ENCODE measurements at regions not wholly inside any gene's neighbourhood (a gene's known extent, or its start where the extent isn't known, plus 50 kb on each side); places are given as distances from the start of the nearest gene placed in this dataset.

GRCh38 chr14:53553221-53553620, 400.1 kb upstream of the DDHD1 start:
- H3K9ac ChIP-seq (ENCODE audit: low read depth, low read length): no peak overlapping the region
- H3K4me1 ChIP-seq (ENCODE audit: insufficient read depth, low read length): no peaks in the 10 kb centered on the region
- H3K9me3 ChIP-seq (ENCODE audit: insufficient read depth, low read depth, low read length): no peaks in the 10 kb centered on the region
- H3K27ac ChIP-seq (ENCODE audit: low read length): no peak overlapping the region
- no peak overlapping the region for H3K4me3 ChIP-seq (ENCODE audit: low read length)
- no peaks in the 10 kb centered on the region for H3K36me3 ChIP-seq (ENCODE audit: insufficient read depth, low read depth, low read length)
- no peaks in the 10 kb centered on the region for H3K27me3 ChIP-seq (ENCODE audit: insufficient read depth, low read length)

DNA sequence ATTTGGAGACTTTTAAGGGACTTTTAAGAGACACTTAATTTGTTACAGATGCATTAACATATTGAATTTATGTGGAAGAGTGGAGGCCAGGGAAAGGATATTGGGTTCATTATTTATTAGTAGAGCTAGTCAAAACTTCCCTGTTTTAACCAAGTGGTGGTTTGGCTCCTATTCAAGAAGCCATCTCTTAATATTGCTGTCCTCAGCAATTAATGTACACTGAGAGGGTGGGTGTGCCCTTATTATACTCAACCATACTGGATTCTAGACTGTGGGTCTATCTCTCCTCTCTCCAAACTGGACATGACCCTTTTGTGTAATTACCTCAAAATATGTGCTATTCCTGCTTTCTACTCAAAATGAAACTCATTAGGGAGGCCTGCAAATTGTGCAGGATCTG, 398.7 kb upstream of the DDHD1 start:
- no peak overlapping the region for H3K9ac ChIP-seq (ENCODE audit: low read depth, low read length)
- H3K36me3 ChIP-seq (ENCODE audit: insufficient read depth, low read depth, low read length): no peaks in the 10 kb centered on the region
- H3K27ac ChIP-seq (ENCODE audit: low read length): no peak overlapping the region
- H3K4me3 ChIP-seq (ENCODE audit: low read length): no peak overlapping the region
- no peaks in the 10 kb centered on the region for H3K9me3 ChIP-seq (ENCODE audit: insufficient read depth, low read depth, low read length)
- no peaks in the 10 kb centered on the region for H3K27me3 ChIP-seq (ENCODE audit: insufficient read depth, low read length)
- no peaks in the 10 kb centered on the region for H3K4me1 ChIP-seq (ENCODE audit: insufficient read depth, low read length)

DNA sequence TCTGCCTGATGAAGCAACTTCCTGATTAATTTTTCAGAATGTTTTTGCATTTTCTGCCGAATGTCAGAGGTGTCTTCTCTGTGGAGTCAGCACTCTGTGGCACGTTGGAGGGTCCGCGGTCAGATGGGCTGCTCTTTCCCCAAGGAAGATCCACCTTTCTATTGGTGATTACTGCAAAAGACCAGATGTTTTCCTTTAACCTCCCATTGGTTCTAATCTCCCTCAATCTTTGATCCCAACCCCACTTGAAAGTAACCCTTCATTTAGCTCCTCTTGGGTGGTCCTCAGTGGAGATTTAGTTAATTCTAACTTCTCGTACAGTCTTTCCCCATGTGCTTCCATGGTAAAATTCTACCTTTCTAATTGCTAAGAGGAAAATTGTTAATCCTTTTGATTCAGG, 397.7 kb upstream of the DDHD1 start:
- Histone ChIP-seq H3K27ac (ENCODE audit: low read length) (no peak overlapping the region), H3K4me1 (ENCODE audit: insufficient read depth, low read length) (no peaks in the 10 kb centered on the region), H3K9me3 (ENCODE audit: insufficient read depth, low read depth, low read length) (no peaks in the 10 kb centered on the region), H3K36me3 (ENCODE audit: insufficient read depth, low read depth, low read length) (no peaks in the 10 kb centered on the region), H3K27me3 (ENCODE audit: insufficient read depth, low read length) (no peaks in the 10 kb centered on the region), H3K4me3 (ENCODE audit: low read length) (no peak overlapping the region), H3K9ac (ENCODE audit: low read depth, low read length) (no peak overlapping the region)

- H3K9ac ChIP-seq (ENCODE audit: low read depth, low read length): no peak overlapping the region
- no peak overlapping the region for H3K27ac ChIP-seq (ENCODE audit: low read length)
- no peaks in the 10 kb centered on the region for H3K4me1 ChIP-seq (ENCODE audit: insufficient read depth, low read length)
- no peaks in the 10 kb centered on the region for H3K36me3 ChIP-seq (ENCODE audit: insufficient read depth, low read depth, low read length)
- no peaks in the 10 kb centered on the region for H3K27me3 ChIP-seq (ENCODE audit: insufficient read depth, low read length)
- no peaks in the 10 kb centered on the region for H3K9me3 ChIP-seq (ENCODE audit: insufficient read depth, low read depth, low read length)
- H3K4me3 ChIP-seq (ENCODE audit: low read length): no peak overlapping the region
Observed at GRCh38 chr14:53549956-53550355, 396.8 kb upstream of the DDHD1 start.

- H3K36me3 ChIP-seq (ENCODE audit: insufficient read depth, low read depth, low read length): no peaks in the 10 kb centered on the region
- no peaks in the 10 kb centered on the region for H3K9me3 ChIP-seq (ENCODE audit: insufficient read depth, low read depth, low read length)
- H3K27ac ChIP-seq (ENCODE audit: low read length): no peak overlapping the region
- H3K4me3 ChIP-seq (ENCODE audit: low read length): no peak overlapping the region
- no peaks in the 10 kb centered on the region for H3K27me3 ChIP-seq (ENCODE audit: insufficient read depth, low read length)
- no peak overlapping the region for H3K9ac ChIP-seq (ENCODE audit: low read depth, low read length)
- H3K4me1 ChIP-seq (ENCODE audit: insufficient read depth, low read length): no peaks in the 10 kb centered on the region
Observed at GRCh38 chr14:53547593-53547992, 394.5 kb upstream of the DDHD1 start.

- H3K27ac ChIP-seq (ENCODE audit: low read length): no peak overlapping the region
- no peak overlapping the region for H3K9ac ChIP-seq (ENCODE audit: low read depth, low read length)
- H3K27me3 ChIP-seq (ENCODE audit: insufficient read depth, low read length): no peaks in the 10 kb centered on the region
- H3K4me1 ChIP-seq (ENCODE audit: insufficient read depth, low read length): no peaks in the 10 kb centered on the region
- H3K9me3 ChIP-seq (ENCODE audit: insufficient read depth, low read depth, low read length): no peaks in the 10 kb centered on the region
- no peak overlapping the region for H3K4me3 ChIP-seq (ENCODE audit: low read length)
- no peaks in the 10 kb centered on the region for H3K36me3 ChIP-seq (ENCODE audit: insufficient read depth, low read depth, low read length)
Observed at GRCh38 chr14:53545217-53545616, 392.1 kb upstream of the DDHD1 start.

DNA sequence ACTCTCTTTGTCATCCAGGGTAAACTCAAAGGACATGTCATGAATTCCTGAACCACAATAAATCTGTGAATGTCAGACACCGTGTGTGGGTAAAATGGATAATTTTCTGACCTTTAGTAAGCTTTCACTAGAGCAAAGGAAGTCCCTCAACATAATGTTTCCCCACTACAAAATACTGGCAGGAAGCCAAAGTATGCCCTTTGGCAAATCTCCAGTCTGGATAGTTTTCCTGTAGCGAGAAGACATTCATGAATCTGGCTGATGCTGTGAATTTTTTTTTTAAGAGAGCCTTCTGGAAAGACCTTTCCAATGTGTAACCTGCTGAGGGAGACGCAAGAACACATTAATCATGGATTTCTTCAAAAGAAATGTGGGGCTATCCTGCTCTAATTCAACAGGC, 389.6 kb upstream of the DDHD1 start:
- Histone ChIP-seq H3K27me3 (ENCODE audit: insufficient read depth, low read length) (no peaks in the 10 kb centered on the region), H3K4me1 (ENCODE audit: insufficient read depth, low read length) (0 out of 2 replicates have a peak, but pooled peaks cover 5% of the 10 kb centered on the region), H3K36me3 (ENCODE audit: insufficient read depth, low read depth, low read length) (no peaks in the 10 kb centered on the region), H3K9ac (ENCODE audit: low read depth, low read length) (no peak overlapping the region), H3K4me3 (ENCODE audit: low read length) (no peak overlapping the region), H3K27ac (ENCODE audit: low read length) (no peak overlapping the region), H3K9me3 (ENCODE audit: insufficient read depth, low read depth, low read length) (no peaks in the 10 kb centered on the region)

DNA sequence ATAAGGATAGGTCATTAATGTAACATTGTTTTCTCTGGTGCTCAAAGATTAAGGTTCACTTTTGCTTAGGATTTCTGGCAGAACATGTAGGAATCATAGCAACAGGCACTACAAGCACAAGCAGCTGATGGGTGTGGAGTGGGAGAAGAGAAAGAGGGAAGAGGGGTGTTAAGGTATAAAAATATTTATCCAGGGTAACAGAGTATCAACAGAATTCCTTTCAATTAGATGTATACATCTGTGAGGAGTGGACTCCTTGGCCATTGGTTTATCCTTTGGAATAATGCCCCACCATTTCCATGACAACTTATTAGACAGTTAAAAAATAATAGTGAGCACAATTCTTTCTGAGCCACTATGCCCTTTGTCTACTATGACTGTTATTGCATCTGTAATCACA, 388.3 kb upstream of the DDHD1 start:
- H3K4me1 ChIP-seq (ENCODE audit: insufficient read depth, low read length): 0 out of 2 replicates have a peak, but pooled peaks cover 5% of the 10 kb centered on the region
- no peaks in the 10 kb centered on the region for H3K27me3 ChIP-seq (ENCODE audit: insufficient read depth, low read length)
- no peak overlapping the region for H3K9ac ChIP-seq (ENCODE audit: low read depth, low read length)
- H3K36me3 ChIP-seq (ENCODE audit: insufficient read depth, low read depth, low read length): no peaks in the 10 kb centered on the region
- no peaks in the 10 kb centered on the region for H3K9me3 ChIP-seq (ENCODE audit: insufficient read depth, low read depth, low read length)
- no peak overlapping the region for H3K27ac ChIP-seq (ENCODE audit: low read length)
- H3K4me3 ChIP-seq (ENCODE audit: low read length): no peak overlapping the region

GRCh38 chr14:53539489-53540126, 386.5 kb upstream of the DDHD1 start:
- no peaks in the 10 kb centered on the region for H3K36me3 ChIP-seq (ENCODE audit: insufficient read depth, low read depth, low read length)
- no peaks in the 10 kb centered on the region for H3K27me3 ChIP-seq (ENCODE audit: insufficient read depth, low read length)
- no peak overlapping the region for H3K27ac ChIP-seq (ENCODE audit: low read length)
- H3K4me3 ChIP-seq (ENCODE audit: low read length): no peak overlapping the region
- H3K4me1 ChIP-seq (ENCODE audit: insufficient read depth, low read length): 0 out of 2 replicates have a peak, but pooled peaks cover 5% of the 10 kb centered on the region
- H3K9ac ChIP-seq (ENCODE audit: low read depth, low read length): no peak overlapping the region
- H3K9me3 ChIP-seq (ENCODE audit: insufficient read depth, low read depth, low read length): no peaks in the 10 kb centered on the region

- no peaks in the 10 kb centered on the region for H3K27me3 ChIP-seq (ENCODE audit: insufficient read depth, low read length)
- H3K27ac ChIP-seq (ENCODE audit: low read length): no peak overlapping the region
- no peaks in the 10 kb centered on the region for H3K36me3 ChIP-seq (ENCODE audit: insufficient read depth, low read depth, low read length)
Observed at GRCh38 chr14:53538316-53538881, 385.3 kb upstream of the DDHD1 start.

DNA sequence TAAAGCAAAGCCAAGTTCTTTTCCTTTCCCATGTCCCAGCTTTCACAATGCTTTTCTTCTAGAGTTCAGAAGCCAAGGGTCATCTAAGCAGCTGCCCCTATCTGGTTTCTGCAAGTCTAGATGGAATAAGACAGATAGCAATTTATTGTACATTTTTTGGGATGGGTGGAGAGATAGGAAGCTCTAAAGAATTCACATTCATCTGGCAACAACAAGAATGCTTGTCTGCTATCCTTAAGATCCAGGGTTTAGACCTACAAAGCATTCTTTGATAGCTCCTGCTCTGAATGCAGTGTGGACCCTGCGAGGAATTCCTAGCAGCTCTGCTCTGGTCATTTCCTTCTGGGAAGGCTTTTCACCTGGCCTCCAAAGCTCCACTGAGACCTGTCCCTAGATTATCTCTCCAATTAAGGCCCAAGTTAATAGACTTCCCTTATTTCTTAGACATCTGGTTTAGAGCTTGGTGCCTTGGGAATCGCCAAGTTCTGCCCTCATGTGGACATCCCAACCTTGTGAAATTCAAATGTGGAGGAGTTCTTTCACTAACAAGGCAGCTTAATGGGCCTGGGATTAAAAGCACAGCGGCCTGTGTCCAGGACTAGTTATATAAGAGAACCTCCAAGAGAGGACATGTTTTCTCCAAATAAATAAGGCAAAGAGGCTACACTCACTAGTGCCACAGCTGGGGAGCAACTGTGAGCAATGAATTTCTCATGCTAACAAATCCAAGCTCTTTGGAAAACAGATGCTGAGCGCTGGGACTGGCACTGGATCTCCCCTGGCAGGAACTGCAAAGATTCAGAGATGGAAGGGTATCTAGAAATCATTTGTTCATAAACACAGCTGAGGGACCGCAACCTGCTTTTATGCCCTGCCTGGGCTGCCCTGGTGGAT, 384.5 kb upstream of the DDHD1 start:
- no peaks in the 10 kb centered on the region for H3K9me3 ChIP-seq (ENCODE audit: insufficient read depth, low read depth, low read length)

More at GRCh38 chr14:53538316-53538881, 385.3 kb upstream of the DDHD1 start:
- no peaks in the 10 kb centered on the region for H3K9me3 ChIP-seq (ENCODE audit: insufficient read depth, low read depth, low read length)
- H3K9ac ChIP-seq (ENCODE audit: low read depth, low read length): no peak overlapping the region
- H3K4me1 ChIP-seq (ENCODE audit: insufficient read depth, low read length): 0 out of 2 replicates have a peak, but pooled peaks cover 5% of the 10 kb centered on the region
- H3K4me3 ChIP-seq (ENCODE audit: low read length): no peak overlapping the region

More for the DNA sequence above, 384.5 kb upstream of the DDHD1 start:
- H3K36me3 ChIP-seq (ENCODE audit: insufficient read depth, low read depth, low read length): no peaks in the 10 kb centered on the region
- H3K4me3 ChIP-seq (ENCODE audit: low read length): no peak overlapping the region
- H3K9ac ChIP-seq (ENCODE audit: low read depth, low read length): no peak overlapping the region
- H3K27ac ChIP-seq (ENCODE audit: low read length): no peak overlapping the region
- no peaks in the 10 kb centered on the region for H3K27me3 ChIP-seq (ENCODE audit: insufficient read depth, low read length)
- H3K4me1 ChIP-seq (ENCODE audit: insufficient read depth, low read length): 0 out of 2 replicates have a peak, but pooled peaks cover 5% of the 10 kb centered on the region

Measured in iPS-20b (cell line).